CD4-positive, CD25-positive, alpha-beta regulatory T cell (primary cell): ENCODE measurements at regions not wholly inside any gene's neighbourhood (a gene's known extent, or its start where the extent isn't known, plus 50 kb on each side); places are given as distances from the start of the nearest gene placed in this dataset.

Source experiments
- ATAC-seq, 2 donors: fragments of 150-1000 bp; cut with Tn5 transposase; one replicate each; pipeline ENCODE4 v1.10.0; 2021; ENCODE audit warnings: low read depth in 2 of 2, moderate number of reproducible peaks in 2 of 2, moderate library complexity in 1 of 2
- DNase-seq, 3 donors: peaks; one replicate each; pipeline versions ENCODE4 v3.0.0 to v3.0.0-alpha.2; 2012 to 2022; ENCODE audit warnings: mixed read lengths in 1 of 3
- H3K27ac ChIP-seq: one replicate; pipeline ENCODE4 v1.7.0; 2013; ENCODE audit warnings: mild to moderate bottlenecking, low read length; ENCODE audit not compliant: insufficient read depth, poor library complexity, severe bottlenecking
- H3K27me3 ChIP-seq: one replicate; pipeline ENCODE4 v1.7.0; 2013; ENCODE audit warnings: low read length; ENCODE audit not compliant: control insufficient read depth, insufficient read depth
- H3K36me3 ChIP-seq: one replicate; pipeline ENCODE4 v1.7.0; 2013; ENCODE audit warnings: mild to moderate bottlenecking, low read length, moderate library complexity; ENCODE audit not compliant: control insufficient read depth, insufficient read depth
- H3K4me1 ChIP-seq: 2 replicates; pipeline ENCODE4 v1.7.0; 2013; ENCODE audit warnings: mild to moderate bottlenecking, low read length; ENCODE audit not compliant: insufficient read depth, control insufficient read depth, poor library complexity, severe bottlenecking
- H3K4me3 ChIP-seq: one replicate; pipeline ENCODE4 v1.7.0; 2013; ENCODE audit warnings: low read depth, mild to moderate bottlenecking, low read length, moderate library complexity
- H3K9me3 ChIP-seq, 2 experiments: 1 replicate in 1 of 2; 2 replicates in 1 of 2; pipeline ENCODE4 v1.7.0; 2013; ENCODE audit warnings: low read length in 2 of 2, mild to moderate bottlenecking in 1 of 2, moderate library complexity in 1 of 2; ENCODE audit not compliant: control insufficient read depth in 2 of 2
- H3K27ac Mint-ChIP-seq, 3 donors: one replicate each; pipeline ENCODE4 v1.8.0; 2020 to 2022; ENCODE audit warnings: mild to moderate bottlenecking in 3 of 3, mixed read lengths in 3 of 3, moderate library complexity in 2 of 3
- H3K27me3 Mint-ChIP-seq: one replicate; pipeline ENCODE4 v1.8.0; 2022; ENCODE audit warnings: mild to moderate bottlenecking, mixed read lengths
- H3K36me3 Mint-ChIP-seq: one replicate; pipeline ENCODE4 v1.8.0; 2020; ENCODE audit warnings: mixed read lengths
- H3K4me1 Mint-ChIP-seq, 4 donors: one replicate each; pipeline ENCODE4 v1.8.0; 2020 to 2022; ENCODE audit warnings: mixed read lengths in 4 of 4, mild to moderate bottlenecking in 1 of 4
- H3K4me3 Mint-ChIP-seq, 4 donors: one replicate each; pipeline ENCODE4 v1.8.0; 2020 to 2022; ENCODE audit warnings: mild to moderate bottlenecking in 4 of 4, mixed read lengths in 4 of 4, moderate library complexity in 3 of 4
- H3K9me3 Mint-ChIP-seq, 7 donors: one replicate each; pipeline ENCODE4 v1.8.0; 2020 to 2022; ENCODE audit warnings: mixed read lengths in 7 of 7, mild to moderate bottlenecking in 3 of 7, moderate library complexity in 2 of 7

DNA sequence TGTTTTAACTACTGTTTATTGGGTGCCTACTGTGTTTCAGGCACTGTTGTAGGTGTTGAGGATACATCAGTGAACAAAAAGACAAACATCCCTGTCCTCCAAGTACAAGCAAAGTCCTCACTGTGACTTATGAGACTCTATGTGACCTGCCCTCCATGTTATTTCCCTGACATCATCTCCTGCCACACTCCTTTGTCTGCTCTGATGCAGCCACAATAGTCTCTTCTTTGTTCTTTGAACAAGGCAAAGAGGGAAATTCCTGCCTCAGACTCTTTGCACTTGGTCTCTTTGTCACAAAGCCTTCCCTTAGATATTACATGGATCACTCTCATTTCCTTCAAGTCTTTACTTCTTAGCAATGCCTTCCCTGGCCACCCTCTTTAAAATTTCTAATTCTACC lies 240.1 kb upstream of the SRRM4 start:
- no peaks in the 10 kb centered on the region for H3K4me1 Mint-ChIP-seq
- Histone ChIP-seq H3K27me3 (no peaks in the 10 kb centered on the region), H3K36me3 (no peaks in the 10 kb centered on the region), H3K27ac (no peak overlapping the region), H3K4me3 (no peak overlapping the region), H3K9me3 (no peaks in the 10 kb centered on the region), H3K4me1 (no peaks in the 10 kb centered on the region)
- ATAC-seq (no peak), DNase-seq (no peak)
- no peaks in the 10 kb centered on the region for H3K36me3 Mint-ChIP-seq
- H3K4me3 Mint-ChIP-seq, result no peak overlapping the region
- no peaks in the 10 kb centered on the region for H3K27me3 Mint-ChIP-seq
- H3K9me3 Mint-ChIP-seq, result peaks cover 0 to 6% (median 2%) of the 10 kb centered on the region in 7 donors
- no peak overlapping the region for H3K27ac Mint-ChIP-seq

DNA sequence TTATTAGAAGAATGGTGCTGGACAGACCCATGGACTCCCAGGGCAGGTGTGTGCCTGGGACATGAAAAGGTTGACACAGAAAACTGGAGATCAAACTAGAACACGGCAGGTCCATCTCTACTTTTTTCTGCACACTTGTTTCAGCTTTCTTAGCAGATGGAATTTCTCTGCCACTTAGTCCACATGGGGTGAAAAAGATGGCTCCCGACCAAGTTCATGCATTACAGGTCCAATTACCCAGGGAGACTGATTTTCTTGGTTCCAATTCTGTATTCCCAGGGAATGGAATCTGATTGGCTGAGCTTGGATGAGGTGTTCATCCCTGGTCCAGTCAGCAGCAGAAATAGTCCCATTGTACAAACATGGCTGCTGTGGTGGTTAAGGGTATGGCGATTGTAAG lies 238.9 kb upstream of the SRRM4 start:
- no peaks in the 10 kb centered on the region for H3K36me3 Mint-ChIP-seq
- no peaks in the 10 kb centered on the region for H3K9me3 ChIP-seq
- no peak overlapping the region for H3K27ac ChIP-seq
- no peak overlapping the region for H3K4me3 Mint-ChIP-seq
- H3K4me3 ChIP-seq, result no peak overlapping the region
- DNase-seq, result no peak
- no peaks in the 10 kb centered on the region for H3K27me3 ChIP-seq
- H3K27ac Mint-ChIP-seq, result no peak overlapping the region
- no peaks in the 10 kb centered on the region for H3K4me1 ChIP-seq
- H3K36me3 ChIP-seq, result no peaks in the 10 kb centered on the region
- peaks cover 0 to 6% (median 0%) of the 10 kb centered on the region in 7 donors for H3K9me3 Mint-ChIP-seq
- H3K4me1 Mint-ChIP-seq, result no peaks in the 10 kb centered on the region
- no peaks in the 10 kb centered on the region for H3K27me3 Mint-ChIP-seq
- ATAC-seq, result no peak

GRCh38 chr12:118743896-118744700 lies 237.2 kb upstream of the SRRM4 start:
- Mint-ChIP-seq H3K4me1 (no peaks in the 10 kb centered on the region), H3K9me3 (peaks cover 0 to 6% (median 2%) of the 10 kb centered on the region in 7 donors), H3K36me3 (no peaks in the 10 kb centered on the region), H3K27ac (no peak overlapping the region), H3K4me3 (no peak overlapping the region), H3K27me3 (no peaks in the 10 kb centered on the region)
- no peaks in the 10 kb centered on the region for H3K9me3 ChIP-seq
- no peak overlapping the region for H3K4me3 ChIP-seq
- DNase-seq (no peak), ATAC-seq (no peak)
- no peaks in the 10 kb centered on the region for H3K27me3 ChIP-seq
- no peaks in the 10 kb centered on the region for H3K4me1 ChIP-seq
- H3K36me3 ChIP-seq, result no peaks in the 10 kb centered on the region
- no peak overlapping the region for H3K27ac ChIP-seq

DNA sequence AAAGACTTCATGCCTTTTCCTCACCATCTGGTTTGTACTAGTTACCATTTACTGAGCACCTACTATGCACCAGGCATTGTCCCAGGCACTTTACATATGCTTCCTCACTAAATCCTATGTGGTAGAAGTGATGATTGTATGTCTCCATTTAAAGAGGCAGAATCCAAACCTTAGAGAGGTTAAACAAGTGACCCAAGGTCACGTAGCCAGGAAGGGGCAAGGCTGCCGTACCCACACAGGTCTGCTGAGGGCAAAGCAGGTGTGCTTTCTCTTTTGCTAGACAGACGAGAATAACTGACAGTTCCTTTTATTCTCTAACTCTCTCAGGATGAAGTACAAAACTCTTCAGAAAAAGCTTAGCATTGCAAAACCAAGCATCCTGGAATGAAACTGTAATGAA lies 235.2 kb upstream of the SRRM4 start:
- Histone ChIP-seq H3K36me3 (no peaks in the 10 kb centered on the region), H3K9me3 (no peaks in the 10 kb centered on the region), H3K4me3 (no peak overlapping the region), H3K27ac (no peak overlapping the region), H3K27me3 (no peaks in the 10 kb centered on the region), H3K4me1 (no peaks in the 10 kb centered on the region)
- ATAC-seq (no peak), DNase-seq (no peak)
- H3K4me3 Mint-ChIP-seq, result no peak overlapping the region
- peaks cover 0 to 8% (median 2%) of the 10 kb centered on the region in 7 donors for H3K9me3 Mint-ChIP-seq
- no peaks in the 10 kb centered on the region for H3K4me1 Mint-ChIP-seq
- H3K27me3 Mint-ChIP-seq, result no peaks in the 10 kb centered on the region
- H3K36me3 Mint-ChIP-seq, result no peaks in the 10 kb centered on the region
- H3K27ac Mint-ChIP-seq, result no peak overlapping the region

DNA sequence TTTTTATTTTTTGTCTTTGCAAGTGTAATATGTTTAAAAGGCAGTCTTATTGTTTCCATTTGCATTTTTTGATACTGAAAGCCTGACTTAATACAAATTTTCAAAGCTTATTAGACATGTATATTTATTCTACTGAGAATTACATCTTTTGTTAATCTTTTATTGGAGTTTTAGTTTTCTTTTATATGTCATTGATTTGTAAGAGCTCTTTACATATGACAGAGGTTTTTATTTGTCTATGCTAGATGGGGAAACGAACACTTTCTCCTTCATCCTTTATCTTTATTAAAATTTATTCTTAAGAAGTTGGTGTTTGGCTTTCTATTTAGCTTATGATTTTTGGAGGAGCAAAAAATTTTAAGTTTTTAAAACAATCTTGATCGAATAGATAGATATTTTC lies 234.4 kb upstream of the SRRM4 start:
- Histone ChIP-seq H3K4me3 (no peak overlapping the region), H3K27ac (no peak overlapping the region), H3K27me3 (no peaks in the 10 kb centered on the region), H3K9me3 (peaks cover 0 to 2% of the 10 kb centered on the region in 2 experiments), H3K4me1 (no peaks in the 10 kb centered on the region), H3K36me3 (no peaks in the 10 kb centered on the region)
- ATAC-seq (no peak), DNase-seq (no peak)
- no peak overlapping the region for H3K4me3 Mint-ChIP-seq
- no peaks in the 10 kb centered on the region for H3K4me1 Mint-ChIP-seq
- no peaks in the 10 kb centered on the region for H3K36me3 Mint-ChIP-seq
- H3K9me3 Mint-ChIP-seq, result peaks cover 0 to 10% (median 3%) of the 10 kb centered on the region in 7 donors
- no peak overlapping the region for H3K27ac Mint-ChIP-seq
- no peaks in the 10 kb centered on the region for H3K27me3 Mint-ChIP-seq

DNA sequence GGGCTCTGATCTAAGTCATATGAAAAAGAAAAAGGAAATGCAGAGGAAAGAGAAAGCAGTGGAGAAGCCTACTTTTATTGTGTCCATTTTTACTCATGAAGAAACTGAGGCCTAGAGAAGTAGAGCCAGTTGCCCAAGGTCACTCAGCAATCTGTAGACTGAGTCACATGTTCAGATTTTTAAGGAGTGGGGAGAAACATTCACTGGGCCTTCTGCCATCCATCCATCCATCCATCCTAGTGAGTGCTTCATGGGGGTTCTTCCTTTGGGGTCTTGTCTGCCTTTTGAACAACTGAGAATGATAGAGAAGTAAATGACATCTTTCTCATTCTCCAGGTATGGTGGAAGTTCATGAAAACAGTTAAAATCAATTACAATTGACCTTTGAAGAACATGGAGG lies 233.6 kb upstream of the SRRM4 start:
- no peaks in the 10 kb centered on the region for H3K36me3 ChIP-seq
- no peaks in the 10 kb centered on the region for H3K36me3 Mint-ChIP-seq
- H3K4me1 Mint-ChIP-seq, result no peaks in the 10 kb centered on the region
- H3K27me3 Mint-ChIP-seq, result no peaks in the 10 kb centered on the region
- peaks cover 0 to 2% of the 10 kb centered on the region in 2 experiments for H3K9me3 ChIP-seq
- no peak overlapping the region for H3K4me3 ChIP-seq
- DNase-seq (no peak), ATAC-seq (no peak)
- peaks cover 0 to 10% (median 3%) of the 10 kb centered on the region in 7 donors for H3K9me3 Mint-ChIP-seq
- H3K27me3 ChIP-seq, result no peaks in the 10 kb centered on the region
- no peak overlapping the region for H3K27ac ChIP-seq
- H3K27ac Mint-ChIP-seq, result no peak overlapping the region
- no peak overlapping the region for H3K4me3 Mint-ChIP-seq
- no peaks in the 10 kb centered on the region for H3K4me1 ChIP-seq

GRCh38 chr12:118748478-118749380 lies 232.6 kb upstream of the SRRM4 start:
- H3K27me3 Mint-ChIP-seq, result no peaks in the 10 kb centered on the region
- ATAC-seq (no peak), DNase-seq (no peak)
- no peaks in the 10 kb centered on the region for H3K4me1 Mint-ChIP-seq
- H3K27ac Mint-ChIP-seq, result no peak overlapping the region
- Histone ChIP-seq H3K9me3 (peaks cover 0 to 2% of the 10 kb centered on the region in 2 experiments), H3K27ac (no peak overlapping the region), H3K36me3 (no peaks in the 10 kb centered on the region), H3K4me3 (no peak overlapping the region), H3K4me1 (no peaks in the 10 kb centered on the region), H3K27me3 (no peaks in the 10 kb centered on the region)
- H3K36me3 Mint-ChIP-seq, result no peaks in the 10 kb centered on the region
- peaks cover 0 to 10% (median 3%) of the 10 kb centered on the region in 7 donors for H3K9me3 Mint-ChIP-seq
- H3K4me3 Mint-ChIP-seq, result no peak overlapping the region
